ENCODE measurements at regions not wholly inside any gene's neighbourhood (a gene's known extent, or its start where the extent isn't known, plus 50 kb on each side); places are given as distances from the start of the nearest gene placed in this dataset.

DNA sequence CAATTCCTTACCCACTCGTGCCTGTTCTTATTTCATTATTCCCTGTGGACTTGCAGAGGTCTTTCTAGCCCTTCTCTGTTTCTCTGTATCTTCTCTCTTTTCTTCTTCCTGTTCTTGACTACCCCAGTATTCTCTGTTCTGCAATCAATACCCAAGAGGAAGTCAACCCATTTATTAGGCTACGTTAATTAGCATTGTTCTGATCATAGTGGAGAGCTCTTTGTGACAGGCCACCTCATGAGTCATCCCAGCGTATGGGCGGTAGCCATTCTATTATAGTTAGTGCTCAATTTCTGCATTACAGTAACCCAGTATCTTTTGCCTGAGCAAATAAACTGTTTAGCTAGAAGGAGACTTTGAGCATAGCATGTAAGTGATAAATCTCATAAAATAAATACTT is 259.5 kb upstream of the GRM7 start:
- Histone ChIP-seq H3K79me2 (ENCODE audit: control insufficient read depth, insufficient read depth, low read length) (no peaks in the 10 kb centered on the region), H4K20me1 (replicated peaks; ENCODE audit: control insufficient read depth, extremely low read depth, insufficient read depth, low read length) (no peaks in the 10 kb centered on the region), H3K4me3 (replicated peaks in 1 of 3; ENCODE audit: insufficient read depth in 1 of 3, low read depth in 1 of 3, low read length in 3 of 3) (no peak overlapping the region), H3K4me1 (ENCODE audit: control insufficient read depth, extremely low read depth, insufficient read depth, low read length) (no peaks in the 10 kb centered on the region), H3K27me3 (ENCODE audit: control insufficient read depth in 2 of 2, insufficient read depth in 2 of 2, low read length in 2 of 2) (no peaks in the 10 kb centered on the region), H3K4me2 (ENCODE audit: insufficient read depth, low read length) (no peak overlapping the region), H3K9ac (replicated peaks; ENCODE audit: extremely low read depth, insufficient read depth, low read length) (no peak overlapping the region), H3K9me3 (replicated peaks; ENCODE audit: control insufficient read depth, insufficient read depth, low read length) (no peaks in the 10 kb centered on the region), H3K27ac (ENCODE audit: insufficient read depth, low read depth, low read length) (no peak overlapping the region), H3K36me3 (ENCODE audit: control insufficient read depth in 2 of 2, extremely low read depth in 1 of 2, insufficient read depth in 2 of 2, low read length in 2 of 2) (no peaks in the 10 kb centered on the region), H2AFZ (ENCODE audit: low read depth, low read length) (no peak overlapping the region), H3K9me1 (replicated peaks; ENCODE audit: control insufficient read depth, extremely low read depth, insufficient read depth, low read length) (no peaks in the 10 kb centered on the region)
- no peak for FAIRE-seq
- POLR2A ChIA-PET: no interaction called here
- CTCF ChIA-PET: no interaction called here
- intact Hi-C loops (cut with micrococcal nuclease): no loop called here
- no peak for DNase-seq (ENCODE audit: low read depth, low spot score)
- dilution Hi-C loops (cut with MboI; ENCODE audit: extremely low pct_ligation_motif_present, low sequenced_read_pairs): no loop called here
- TF ChIP-seq MYC (IDR thresholded peaks at IDR 0.05; ENCODE audit: low read depth, low read length) (no peak), POLR2AphosphoS5 (IDR thresholded peaks at IDR 0.05; ENCODE audit: insufficient read depth, low read depth, low read length) (no peak), CTCF (IDR thresholded peaks at IDR 0.05; ENCODE audit: extremely low read depth in 1 of 2, insufficient read depth in 1 of 2, low read depth in 1 of 2, low read length in 2 of 2) (no peak), GATA2 (IDR thresholded peaks at IDR 0.05; ENCODE audit: insufficient read depth, insufficient read length, low read depth, low read length) (no peak), POLR2A (IDR thresholded peaks at IDR 0.05; ENCODE audit: low read depth, low read length) (no peak), JUN (IDR thresholded peaks at IDR 0.05; ENCODE audit: borderline replicate concordance, insufficient read depth, insufficient read length, low read depth) (no peak), EZH2 (IDR thresholded peaks at IDR 0.05; ENCODE audit: borderline replicate concordance, low read depth, low read length, severe bottlenecking) (no peak), FOS (IDR thresholded peaks at IDR 0.05; ENCODE audit: borderline replicate concordance, insufficient read depth, low read length) (no peak)
- TF ChIP-seq, protein P1, sequence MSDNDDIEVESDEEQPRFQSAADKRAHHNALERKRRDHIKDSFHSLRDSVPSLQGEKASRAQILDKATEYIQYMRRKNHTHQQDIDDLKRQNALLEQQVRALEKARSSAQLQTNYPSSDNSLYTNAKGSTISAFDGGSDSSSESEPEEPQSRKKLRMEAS (IDR thresholded peaks at IDR 0.05; ENCODE audit: insufficient read depth, insufficient read length): no peak
- BruUV-seq (replicated peaks): no TSS peak

All from endothelial cell of umbilical vein (primary cell).